ENCODE measurements at regions not wholly inside any gene's neighbourhood (a gene's known extent, or its start where the extent isn't known, plus 50 kb on each side); places are given as distances from the start of the nearest gene placed in this dataset.

GRCh38 chr3:72613871-72614270 lies 234.4 kb downstream of the SHQ1 start:
- Mint-ChIP-seq H3K4me3 (no peak overlapping the region), H3K9me3 (no peaks in the 10 kb centered on the region), H3K27me3 (ENCODE audit: insufficient read depth, low read depth, poor library complexity) (no peaks in the 10 kb centered on the region), H3K36me3 (ENCODE audit: low read depth) (no peaks in the 10 kb centered on the region), H3K27ac (no peak overlapping the region), H3K4me1 (peaks cover 5% of the 10 kb centered on the region; the same call in 1 of the 3 replicates)
- Histone ChIP-seq H4K20me1 (replicated peaks; ENCODE audit: insufficient read depth) (no peaks in the 10 kb centered on the region), H3K79me2 (replicated peaks; ENCODE audit: insufficient read depth) (no peaks in the 10 kb centered on the region), H3K27me3 (ENCODE audit: insufficient read depth) (no peaks in the 10 kb centered on the region), H3K36me3 (ENCODE audit: insufficient read depth) (no peaks in the 10 kb centered on the region), H3F3A (replicated peaks; ENCODE audit: low read depth) (no peaks in the 10 kb centered on the region), H3K4me3 (no peak overlapping the region), H3K9me2 (ENCODE audit: insufficient read depth) (peaks cover 5% of the 10 kb centered on the region; the same call in 1 of the 2 replicates), H3K4me1 (ENCODE audit: insufficient read depth) (no peaks in the 10 kb centered on the region), H3K4me2 (no peak overlapping the region), H2AFZ (peak overlapping the region; percentile 59; the same call in 1 of the 2 replicates), H3K27ac (ENCODE audit: low read depth) (no peak overlapping the region)
- TF ChIP-seq NANOG (IDR thresholded peaks at IDR 0.05; ENCODE audit: borderline replicate concordance) = no peak
- no peak for TF ChIP-seq REST (IDR thresholded peaks at IDR 0.05; ENCODE audit: unreplicated experiment)
- TF ChIP-seq ZNF331 (CRISPR knock-in tag; IDR thresholded peaks at IDR 0.05; ENCODE audit: low read depth) = no peak
- no peak for TF ChIP-seq EZH2 (IDR thresholded peaks at IDR 0.05; ENCODE audit: low read depth, unreplicated experiment)
- TF ChIP-seq STAT1 (IDR thresholded peaks at IDR 0.05; ENCODE audit: unreplicated experiment) = no peak
- no peak for TF ChIP-seq ETS1 (IDR thresholded peaks at IDR 0.05)
- no peak for TF ChIP-seq JUNB (IDR thresholded peaks at IDR 0.05; ENCODE audit: unreplicated experiment)
- TF ChIP-seq POLR2AphosphoS5 (IDR thresholded peaks at IDR 0.05; ENCODE audit: low read depth) = no peak
- TF ChIP-seq EZH2phosphoT487 (IDR thresholded peaks at IDR 0.05; ENCODE audit: unreplicated experiment) = no peak
- no peak for TF ChIP-seq CTCF (conservative IDR thresholded peaks at IDR 0.05; ENCODE audit: low read depth in 2 of 2)
- TF ChIP-seq CREB1 (CRISPR knock-in tag; IDR thresholded peaks at IDR 0.05; ENCODE audit: low read depth) = no peak
- TF ChIP-seq ZNF114 (CRISPR knock-in tag; IDR thresholded peaks at IDR 0.05) = no peak
- no peak for TF ChIP-seq ZNF462 (CRISPR knock-in tag; IDR thresholded peaks at IDR 0.05)
- ATAC-seq (no peak), DNase-seq (ENCODE audit: low spot score) (no peak)
